GM18508 (cell line): ENCODE measurements at regions not wholly inside any gene's neighbourhood (a gene's known extent, or its start where the extent isn't known, plus 50 kb on each side); places are given as distances from the start of the nearest gene placed in this dataset.
"Not testable (repeated sequence)": the region's sequence is repeated elsewhere in the genome, so short reads cannot be mapped to it uniquely, and the experiment has no call there.

Experiments
- ATAC-seq: cut with Tn5 transposase; IDR thresholded peaks from one replicate; pipeline ENCODE4 v1.9.1; 2021; ENCODE audit warnings: moderate number of reproducible peaks; ENCODE audit not compliant: insufficient read depth, unreplicated experiment

- not testable (repeated sequence) for ATAC-seq
Observed at GRCh38 chr5:166291800-166292199, 1999.6 kb upstream of the WWC1 start.

- ATAC-seq = no peak
Observed at GRCh38 chr5:166293892-166294291, 1997.6 kb upstream of the WWC1 start.

- no peak for ATAC-seq
Observed at GRCh38 chr5:166302166-166302565, 1989.3 kb upstream of the WWC1 start.

- ATAC-seq = no peak
Observed at GRCh38 chr5:166317425-166317824, 1974.0 kb upstream of the WWC1 start.

GRCh38 chr5:166320920-166321480 is 1970.4 kb upstream of the WWC1 start:
- no peak for ATAC-seq

GRCh38 chr5:166324372-166324771 is 1967.1 kb upstream of the WWC1 start:
- no peak for ATAC-seq

- no peak for ATAC-seq
Observed at GRCh38 chr5:166329149-166329800, 1962.2 kb upstream of the WWC1 start.

- ATAC-seq = no peak
Observed at GRCh38 chr5:166330036-166330435, 1961.4 kb upstream of the WWC1 start.

- no peak for ATAC-seq
Observed at GRCh38 chr5:166331521-166331920, 1959.9 kb upstream of the WWC1 start.

- no peak for ATAC-seq
Observed at GRCh38 chr5:166338801-166339200, 1952.6 kb upstream of the WWC1 start.

GRCh38 chr5:166340039-166340438 is 1951.4 kb upstream of the WWC1 start:
- ATAC-seq = no peak

- ATAC-seq = no peak
Observed at GRCh38 chr5:166341740-166342337, 1949.6 kb upstream of the WWC1 start.

GRCh38 chr5:166342402-166342801 is 1949.0 kb upstream of the WWC1 start:
- no peak for ATAC-seq

- ATAC-seq = no peak
Observed at GRCh38 chr5:166346726-166347374, 1944.6 kb upstream of the WWC1 start.

- ATAC-seq = no peak
Observed at GRCh38 chr5:166349046-166349445, 1942.4 kb upstream of the WWC1 start.

- ATAC-seq = no peak
Observed at GRCh38 chr5:166353580-166353979, 1937.9 kb upstream of the WWC1 start.

GRCh38 chr5:166354332-166354731 is 1937.1 kb upstream of the WWC1 start:
- no peak for ATAC-seq

GRCh38 chr5:166356096-166356495 is 1935.3 kb upstream of the WWC1 start:
- no peak for ATAC-seq

- ATAC-seq = no peak
Observed at GRCh38 chr5:166358127-166358830, 1933.2 kb upstream of the WWC1 start.

GRCh38 chr5:166363087-166363760 is 1928.2 kb upstream of the WWC1 start:
- no peak for ATAC-seq
